HK-2 (cell line): ENCODE measurements at regions not wholly inside any gene's neighbourhood (a gene's known extent, or its start where the extent isn't known, plus 50 kb on each side); places are given as distances from the start of the nearest gene placed in this dataset.

Experiments used
- DNase-seq: peaks from one replicate; pipeline ENCODE4 v3.0.0-alpha.2; 2018; ENCODE audit not compliant: unreplicated experiment

GRCh38 chr22:48898524-48899250 is 929.0 kb downstream of the BRD1 start:
- DNase-seq = no peak

GRCh38 chr22:48897645-48898370 is 929.9 kb downstream of the BRD1 start:
- DNase-seq = no peak

- no peak for DNase-seq
Observed at GRCh38 chr22:48896766-48897644, 930.7 kb downstream of the BRD1 start.

GRCh38 chr22:48895831-48896765 is 931.6 kb downstream of the BRD1 start:
- DNase-seq = no peak

DNA sequence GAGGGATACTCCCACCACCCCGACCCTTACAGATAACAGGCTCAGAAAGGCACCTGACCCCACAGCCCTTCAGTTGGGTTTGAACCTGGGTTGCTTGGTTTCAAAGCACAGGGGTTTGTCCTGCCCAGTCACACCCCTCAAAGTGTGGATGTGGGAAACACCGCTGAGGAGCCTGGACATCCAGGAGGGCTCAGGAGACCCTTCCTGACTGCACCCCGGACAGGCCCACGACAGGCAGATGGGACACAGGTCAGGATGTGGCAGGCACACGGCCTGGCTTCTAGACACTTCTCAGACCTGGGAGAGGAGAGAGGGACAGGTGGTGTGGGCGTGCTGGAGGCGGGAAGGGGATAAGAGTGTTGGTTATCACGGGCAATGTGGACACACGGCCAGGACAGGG is 932.3 kb downstream of the BRD1 start:
- DNase-seq = no peak

- no peak for DNase-seq
Observed at GRCh38 chr22:48894804-48895250, 932.8 kb downstream of the BRD1 start.

DNA sequence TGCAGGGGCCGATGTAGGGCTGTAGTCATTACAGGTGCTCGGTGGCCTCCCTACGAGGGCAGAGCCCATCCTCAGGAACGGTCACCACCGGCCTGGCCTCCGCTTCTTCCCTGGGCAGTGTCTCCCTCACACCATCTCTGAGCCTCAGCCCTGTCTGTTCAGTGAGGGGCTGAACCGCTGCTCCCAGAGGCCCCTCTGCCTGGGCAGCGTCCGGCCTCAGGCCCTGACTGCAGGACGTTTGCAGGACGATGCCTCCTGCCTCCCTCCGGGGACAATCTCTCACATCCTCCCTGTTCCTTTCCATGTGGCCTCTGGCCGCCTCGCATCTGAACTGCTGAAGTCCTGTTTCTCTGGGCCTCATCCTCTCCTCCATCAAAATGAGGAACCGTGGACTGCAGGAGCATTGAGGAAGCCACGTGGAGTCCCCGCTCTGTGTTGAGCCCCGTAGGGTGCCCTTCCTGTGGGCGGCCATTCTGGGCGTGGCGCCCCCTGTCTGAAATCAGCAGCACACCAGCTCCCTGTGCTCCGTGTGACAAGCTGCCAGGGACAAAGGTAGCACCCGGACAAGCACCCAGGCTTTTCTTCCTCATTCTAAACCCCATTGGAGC is 933.5 kb downstream of the BRD1 start:
- no peak for DNase-seq

- no peak for DNase-seq
Observed at GRCh38 chr22:48893288-48894063, 934.2 kb downstream of the BRD1 start.

- DNase-seq = no peak
Observed at GRCh38 chr22:48892578-48893287, 934.9 kb downstream of the BRD1 start.

DNA sequence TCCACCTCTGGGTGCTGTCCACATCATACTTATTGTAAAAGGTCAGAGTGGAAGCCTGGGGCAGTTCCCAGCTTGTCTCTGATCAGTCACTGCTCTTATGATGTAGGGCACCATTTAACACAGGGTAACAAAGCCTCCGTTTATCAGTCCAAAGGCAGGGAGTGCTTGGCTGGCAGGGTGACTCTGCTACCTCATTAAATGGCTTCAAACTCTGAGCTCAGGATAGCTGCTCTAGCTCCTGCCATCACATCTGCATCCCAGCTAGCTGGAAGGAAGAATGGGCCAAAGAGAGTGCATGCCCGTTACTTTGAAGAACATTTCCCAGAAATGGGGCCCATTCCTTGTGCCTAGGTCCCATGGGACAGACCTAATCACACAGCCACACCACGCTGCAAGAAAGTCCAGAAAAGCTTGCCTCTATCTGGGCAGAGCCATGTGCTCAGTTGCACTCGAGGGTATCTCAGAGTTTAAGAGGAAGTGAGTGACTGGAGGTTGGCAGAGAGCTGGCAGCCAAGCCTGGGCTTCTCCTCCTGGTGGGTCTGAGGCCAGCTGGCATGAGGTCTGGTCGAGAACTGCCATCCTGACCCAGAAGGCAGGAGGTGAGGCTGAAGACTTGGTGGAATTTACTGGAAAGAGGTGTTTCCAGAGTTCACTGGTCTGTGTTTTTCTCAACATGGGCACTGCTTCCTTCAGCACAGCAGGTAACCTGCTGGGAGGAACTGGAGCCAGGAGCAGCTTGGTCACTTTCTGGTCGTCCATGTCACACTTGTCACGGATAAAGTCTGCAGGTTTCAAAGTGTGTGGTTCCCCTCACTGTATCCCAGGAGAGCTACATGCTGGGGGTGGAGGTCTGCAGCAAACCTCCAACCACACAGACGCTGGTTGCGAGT is 935.7 kb downstream of the BRD1 start:
- DNase-seq = no peak

- no peak for DNase-seq
Observed at GRCh38 chr22:48890693-48891554, 936.7 kb downstream of the BRD1 start.

- DNase-seq = no peak
Observed at GRCh38 chr22:48889887-48890692, 937.6 kb downstream of the BRD1 start.

DNA sequence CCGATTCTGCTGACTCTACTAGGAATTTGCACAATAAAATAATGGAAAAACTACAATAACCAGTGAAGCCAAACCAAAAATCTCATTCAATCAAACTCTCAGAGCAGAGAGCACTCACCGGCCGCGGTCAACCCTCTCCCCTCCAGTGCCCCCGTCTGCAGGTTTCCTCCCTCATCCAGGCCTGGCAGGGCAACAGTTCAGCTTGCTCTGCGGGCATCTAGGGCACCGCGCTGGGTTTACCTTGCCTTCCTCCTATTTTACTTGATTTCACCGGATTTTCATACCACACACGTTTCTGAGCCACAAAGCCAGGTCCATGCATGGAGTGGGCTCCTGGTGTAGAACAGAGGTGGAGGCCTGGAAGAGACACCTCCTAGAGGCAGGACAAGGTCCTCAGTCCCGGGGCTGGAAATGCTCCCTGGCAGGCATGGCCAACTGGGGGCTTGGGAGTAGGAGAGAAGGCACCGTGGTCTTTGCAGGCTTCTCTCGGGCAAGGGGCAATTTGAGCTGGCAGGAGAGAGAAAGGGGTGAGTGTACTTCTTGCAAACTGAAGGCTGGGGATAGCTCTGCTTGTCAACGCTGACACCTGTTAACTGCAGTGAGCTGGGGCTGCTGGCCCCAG is 938.4 kb downstream of the BRD1 start:
- DNase-seq = no peak

DNA sequence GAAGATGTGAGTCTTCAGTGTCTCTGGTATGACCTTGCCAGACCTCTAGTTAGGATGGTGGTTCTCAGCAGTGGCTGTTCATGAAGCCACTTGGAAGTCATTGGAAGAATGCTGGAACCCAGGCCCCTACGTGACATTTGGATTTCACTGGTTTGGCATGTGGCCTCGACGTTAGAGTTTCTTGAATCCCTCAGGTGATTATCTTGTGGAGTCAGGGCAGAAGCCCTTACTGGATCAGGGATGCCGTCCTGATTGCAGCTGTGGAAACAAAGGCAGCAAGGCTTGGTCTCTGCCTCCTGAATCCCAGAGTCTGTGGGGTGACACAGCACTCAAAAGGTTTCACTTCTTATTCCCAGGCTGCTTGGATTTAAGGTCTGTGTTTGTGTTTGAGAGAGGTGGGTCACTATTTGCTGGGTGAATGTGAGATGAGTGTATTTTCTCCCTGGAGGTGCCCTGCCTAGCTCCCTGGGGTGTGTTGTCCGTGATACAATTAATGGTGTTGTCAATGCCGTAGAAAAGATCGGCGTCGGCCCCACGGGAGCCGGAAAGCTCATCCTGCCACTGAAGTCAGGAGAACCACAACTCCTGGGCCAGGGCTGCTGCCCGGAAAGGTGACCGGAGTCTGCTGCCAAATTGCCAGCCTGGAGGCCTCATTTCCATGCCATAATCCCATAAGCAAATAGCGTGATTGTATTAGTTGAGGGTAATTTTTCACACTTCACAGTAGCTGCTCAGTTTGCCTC is 939.0 kb downstream of the BRD1 start:
- DNase-seq = no peak
